OCI-LY1 (cell line): ENCODE measurements at regions not wholly inside any gene's neighbourhood (a gene's known extent, or its start where the extent isn't known, plus 50 kb on each side); places are given as distances from the start of the nearest gene placed in this dataset.
"Not testable (repeated sequence)": the region's sequence is repeated elsewhere in the genome, so short reads cannot be mapped to it uniquely, and the experiment has no call there.

Source experiments
- H2AFZ ChIP-seq: fragments of 200-600 bp; sonication (generic), shearing (Covaris generic); 2 replicates; pipeline ENCODE4 v1.6.0; 2014; ENCODE audit warnings: antibody characterized with exemption, mild to moderate bottlenecking, low read length
- H3F3A ChIP-seq: fragments of 200-600 bp; sonication (generic), shearing (Covaris generic); 2 replicates; pipeline ENCODE4 v1.6.0; 2014; ENCODE audit warnings: mild to moderate bottlenecking, antibody characterized with exemption, low read length, moderate library complexity; ENCODE audit not compliant: insufficient read depth
- H3K27ac ChIP-seq: fragments of 200-600 bp; sonication (generic); 2 replicates; pipeline ENCODE4 v1.5.1; 2014; ENCODE audit warnings: low read length, mixed run types, mild to moderate bottlenecking, low read depth; ENCODE audit not compliant: poor library complexity, severe bottlenecking
- H3K27me3 ChIP-seq: fragments of 200-600 bp; sonication (generic); 2 replicates; pipeline ENCODE4 v1.6.0; 2014; ENCODE audit warnings: antibody characterized with exemption, mild to moderate bottlenecking, low read length, moderate library complexity; ENCODE audit not compliant: insufficient read depth
- H3K36me3 ChIP-seq: fragments of 200-600 bp; sonication (generic); 2 replicates; pipeline ENCODE4 v1.6.1; 2014; ENCODE audit warnings: mild to moderate bottlenecking, antibody characterized with exemption, low read length, moderate library complexity, mixed read lengths; ENCODE audit not compliant: insufficient read depth
- H3K4me1 ChIP-seq: fragments of 200-600 bp; sonication (generic); 2 replicates; pipeline ENCODE4 v1.5.1; 2014; ENCODE audit warnings: mild to moderate bottlenecking, low read length, moderate library complexity; ENCODE audit not compliant: insufficient read depth, severe bottlenecking
- H3K4me2 ChIP-seq: fragments of 200-600 bp; sonication (generic), shearing (Covaris generic); 2 replicates; pipeline ENCODE4 v1.6.1; 2014; ENCODE audit warnings: low read length
- H3K4me3 ChIP-seq: fragments of 200-600 bp; sonication (generic); 2 replicates; pipeline ENCODE4 v1.5.1; 2014; ENCODE audit warnings: low read length, low read depth, mild to moderate bottlenecking, mixed read lengths; ENCODE audit not compliant: poor library complexity, severe bottlenecking
- H3K79me2 ChIP-seq: fragments of 200-600 bp; shearing (Covaris generic); 2 replicates; pipeline ENCODE4 v1.6.1; 2016; ENCODE audit warnings: mixed run types, low read length, mixed read lengths; ENCODE audit not compliant: insufficient read depth
- H3K9ac ChIP-seq: fragments of 200-600 bp; sonication (generic), shearing (Covaris generic); 2 replicates; pipeline ENCODE4 v1.6.1; 2014; ENCODE audit warnings: mild to moderate bottlenecking, low read length, mixed read lengths
- H3K9me2 ChIP-seq: fragments of 200-600 bp; sonication (generic), shearing (Covaris generic); 2 replicates; pipeline ENCODE4 v1.6.1; 2014; ENCODE audit warnings: low read depth, mild to moderate bottlenecking, low read length, mixed read lengths
- H3K9me3 ChIP-seq: fragments of 200-600 bp; shearing (Covaris generic); 2 replicates; pipeline ENCODE4 v1.6.1; 2014; ENCODE audit warnings: low read length, mixed read lengths
- H4K20me1 ChIP-seq: fragments of 200-600 bp; sonication (generic), shearing (Covaris generic); 2 replicates; pipeline ENCODE4 v1.6.0; 2016; ENCODE audit warnings: mild to moderate bottlenecking, low read length; ENCODE audit not compliant: insufficient read depth
- CTCF ChIP-seq: fragments of 200-600 bp; sonication (generic), shearing (Covaris generic); IDR thresholded peaks from 2 replicates; pipeline ENCODE4 v1.5.1; 2017; ENCODE audit warnings: mild to moderate bottlenecking, antibody characterized with exemption, low read length, moderate library complexity, mixed read lengths
- EZH2 ChIP-seq: fragments of 200-600 bp; sonication (generic), shearing (Covaris generic); IDR thresholded peaks from 2 replicates; pipeline ENCODE4 v1.8.0; 2017; ENCODE audit warnings: borderline replicate concordance, mixed run types, mild to moderate bottlenecking, antibody characterized with exemption, low read length, moderate library complexity, mixed read lengths

- no peak overlapping the region for H3K4me3 ChIP-seq
- H3K4me2 ChIP-seq, result no peak overlapping the region
- H3F3A ChIP-seq, result no peaks in the 10 kb centered on the region
- no peaks in the 10 kb centered on the region for H3K4me1 ChIP-seq
- H3K36me3 ChIP-seq, result no peaks in the 10 kb centered on the region
- no peak overlapping the region for H3K27ac ChIP-seq
- no peak overlapping the region for H3K9ac ChIP-seq
- no peaks in the 10 kb centered on the region for H4K20me1 ChIP-seq
- TF ChIP-seq CTCF, result no peak
- TF ChIP-seq EZH2, result no peak
- H3K9me2 ChIP-seq, result no peaks in the 10 kb centered on the region
- no peaks in the 10 kb centered on the region for H3K27me3 ChIP-seq
- H3K9me3 ChIP-seq, result no peaks in the 10 kb centered on the region
- H3K79me2 ChIP-seq, result no peaks in the 10 kb centered on the region
- no peak overlapping the region for H2AFZ ChIP-seq
Measured at GRCh38 chr2:57488061-57488460, 558.5 kb upstream of the VRK2 start.

- Histone ChIP-seq H3K27me3 (no peaks in the 10 kb centered on the region), H3K9ac (no peak overlapping the region), H4K20me1 (no peaks in the 10 kb centered on the region), H3K9me3 (no peaks in the 10 kb centered on the region), H3K9me2 (no peaks in the 10 kb centered on the region), H3K4me3 (no peak overlapping the region), H3K36me3 (no peaks in the 10 kb centered on the region), H2AFZ (no peak overlapping the region), H3K4me2 (no peak overlapping the region), H3K79me2 (no peaks in the 10 kb centered on the region), H3F3A (no peaks in the 10 kb centered on the region), H3K4me1 (no peaks in the 10 kb centered on the region), H3K27ac (no peak overlapping the region)
- TF ChIP-seq CTCF (no peak), EZH2 (no peak)
Measured at GRCh38 chr2:57490741-57491140, 555.9 kb upstream of the VRK2 start.

- TF ChIP-seq EZH2 (no peak), CTCF (no peak)
- H3K36me3 ChIP-seq, result no peaks in the 10 kb centered on the region
- no peaks in the 10 kb centered on the region for H3F3A ChIP-seq
- no peak overlapping the region for H3K9ac ChIP-seq
- H3K4me3 ChIP-seq, result no peak overlapping the region
- no peaks in the 10 kb centered on the region for H3K9me2 ChIP-seq
- H2AFZ ChIP-seq, result no peak overlapping the region
- no peaks in the 10 kb centered on the region for H3K9me3 ChIP-seq
- H3K4me1 ChIP-seq, result no peaks in the 10 kb centered on the region
- H3K4me2 ChIP-seq, result no peak overlapping the region
- no peaks in the 10 kb centered on the region for H4K20me1 ChIP-seq
- H3K79me2 ChIP-seq, result no peaks in the 10 kb centered on the region
- H3K27ac ChIP-seq, result no peak overlapping the region
- H3K27me3 ChIP-seq, result no peaks in the 10 kb centered on the region
Measured at GRCh38 chr2:57491213-57491612, 555.4 kb upstream of the VRK2 start.

DNA sequence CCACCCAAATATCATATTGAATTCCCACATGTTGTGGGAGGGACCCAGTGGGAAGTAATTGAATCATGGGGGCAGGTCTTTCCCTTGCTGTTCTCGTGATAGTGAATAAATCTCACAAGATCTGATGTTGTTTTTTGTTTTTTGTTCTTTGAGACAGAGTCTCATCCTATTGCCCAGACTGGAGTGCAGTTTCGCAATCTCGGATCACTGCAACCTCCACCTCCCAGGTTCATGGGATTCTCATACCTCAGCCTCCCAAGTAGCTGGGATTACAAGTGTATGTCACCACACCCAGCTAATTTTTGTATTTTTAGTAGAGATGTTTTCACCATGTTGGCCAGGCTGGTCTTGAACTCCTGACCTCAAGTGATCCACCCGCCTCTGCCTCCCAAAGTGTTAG is 552.6 kb upstream of the VRK2 start:
- not testable (repeated sequence) for H2AFZ ChIP-seq, H3K27ac ChIP-seq, H3K79me2 ChIP-seq, H4K20me1 ChIP-seq, H3K4me1 ChIP-seq, H3K9me2 ChIP-seq, H3F3A ChIP-seq, H3K4me2 ChIP-seq, H3K4me3 ChIP-seq, H3K36me3 ChIP-seq, H3K27me3 ChIP-seq, H3K9me3 ChIP-seq, H3K9ac ChIP-seq
